OCI-LY3 (cell line): ENCODE measurements at regions not wholly inside any gene's neighbourhood (a gene's known extent, or its start where the extent isn't known, plus 50 kb on each side); places are given as distances from the start of the nearest gene placed in this dataset.

Source experiments
- H2AFZ ChIP-seq: fragments of 200-600, 300-600 bp; shearing (Covaris generic); 2 replicates; pipeline ENCODE4 v1.6.0; 2014; ENCODE audit warnings: antibody characterized with exemption, low read depth, low read length
- H3K27ac ChIP-seq: fragments of 200-600, 300-600 bp; sonication (generic); 2 replicates; pipeline ENCODE4 v1.5.1; 2014; ENCODE audit warnings: mild to moderate bottlenecking, low read length, moderate library complexity, mixed read lengths
- H3K27me3 ChIP-seq: fragments of 200-600, 300-600 bp; sonication (generic); 2 replicates; pipeline ENCODE4 v1.6.1; 2014; ENCODE audit warnings: low read depth, low read length, mixed read lengths
- H3K36me3 ChIP-seq: fragments of 200-600, 300-600 bp; sonication (generic); replicated peaks from 2 replicates; pipeline ENCODE3; 2014; ENCODE audit warnings: low read depth, low read length, mixed read lengths
- H3K4me1 ChIP-seq: fragments of 300-600, 200-600 bp; sonication (generic); 2 replicates; pipeline ENCODE4 v1.6.1; 2014; ENCODE audit warnings: low read length, mixed read lengths
- H3K4me2 ChIP-seq: fragments of 200-600, 300-600 bp; sonication (generic); 2 replicates; pipeline ENCODE4 v1.6.1; 2014; ENCODE audit warnings: low read length, mixed read lengths
- H3K4me3 ChIP-seq: fragments of 300-600, 200-600 bp; sonication (generic); 2 replicates; pipeline ENCODE4 v1.5.1; 2014; ENCODE audit warnings: antibody characterized with exemption, mild to moderate bottlenecking, low read length, moderate library complexity
- H3K79me2 ChIP-seq: fragments of 300-600, 200-600 bp; shearing (Covaris generic); 2 replicates; pipeline ENCODE4 v1.6.1; 2014; ENCODE audit warnings: mild to moderate bottlenecking, low read length, mixed read lengths
- H3K9ac ChIP-seq: fragments of 300-600, 200-600 bp; shearing (Covaris generic); 2 replicates; pipeline ENCODE4 v1.6.0; 2014; ENCODE audit warnings: mild to moderate bottlenecking, low read length, moderate library complexity
- H3K9me3 ChIP-seq: fragments of 200-600, 300-600 bp; shearing (Covaris generic); 2 replicates; pipeline ENCODE4 v1.6.1; 2014; ENCODE audit warnings: low read length, mixed read lengths; ENCODE audit not compliant: insufficient read depth
- H4K20me1 ChIP-seq: fragments of 200-600, 300-600 bp; sonication (generic); 2 replicates; pipeline ENCODE4 v1.6.1; 2016; ENCODE audit warnings: low read length, mixed read lengths; ENCODE audit not compliant: insufficient read depth
- CTCF ChIP-seq: fragments of 200-600, 300-600 bp; sonication (generic); IDR thresholded peaks from 2 replicates; pipeline ENCODE4 v1.5.1; 2014; ENCODE audit warnings: antibody characterized with exemption, low read length, low read depth
- EZH2phosphoT487 ChIP-seq: fragments of 200-600 bp; shearing (Covaris generic); IDR thresholded peaks from 2 replicates; pipeline ENCODE4 v1.6.1; 2018; ENCODE audit warnings: antibody characterized with exemption, mixed run types, low read depth

- Histone ChIP-seq H3K9me3 (no peaks in the 10 kb centered on the region), H3K4me2 (no peak overlapping the region)
Observed at GRCh38 chr6:144768551-144769075, 483.5 kb downstream of the UTRN start.

GRCh38 chr6:144769142-144769541, 484.0 kb downstream of the UTRN start:
- no peak overlapping the region for H2AFZ ChIP-seq
- no peaks in the 10 kb centered on the region for H3K79me2 ChIP-seq
- H3K4me1 ChIP-seq = no peaks in the 10 kb centered on the region
- no peaks in the 10 kb centered on the region for H3K36me3 ChIP-seq
- H3K27ac ChIP-seq = no peak overlapping the region
- H3K9me3 ChIP-seq = no peaks in the 10 kb centered on the region
- H4K20me1 ChIP-seq = no peaks in the 10 kb centered on the region
- TF ChIP-seq EZH2phosphoT487 (no peak), CTCF (no peak)
- H3K4me2 ChIP-seq = no peak overlapping the region
- H3K9ac ChIP-seq = no peak overlapping the region
- H3K4me3 ChIP-seq = no peak overlapping the region
- H3K27me3 ChIP-seq = no peaks in the 10 kb centered on the region

More at GRCh38 chr6:144768551-144769075, 483.5 kb downstream of the UTRN start:
- Histone ChIP-seq H3K9ac (no peak overlapping the region), H3K36me3 (no peaks in the 10 kb centered on the region), H2AFZ (no peak overlapping the region), H3K4me1 (no peaks in the 10 kb centered on the region), H3K27ac (no peak overlapping the region), H3K27me3 (no peaks in the 10 kb centered on the region), H3K79me2 (no peaks in the 10 kb centered on the region), H4K20me1 (no peaks in the 10 kb centered on the region), H3K4me3 (no peak overlapping the region)
- no peak for TF ChIP-seq EZH2phosphoT487
- TF ChIP-seq CTCF = no peak

- Histone ChIP-seq H3K4me2 (no peak overlapping the region), H3K4me1 (no peaks in the 10 kb centered on the region), H3K9me3 (no peaks in the 10 kb centered on the region), H3K27ac (no peak overlapping the region), H2AFZ (no peak overlapping the region), H3K27me3 (no peaks in the 10 kb centered on the region), H3K9ac (no peak overlapping the region), H3K4me3 (no peak overlapping the region), H3K36me3 (no peaks in the 10 kb centered on the region), H4K20me1 (no peaks in the 10 kb centered on the region), H3K79me2 (no peaks in the 10 kb centered on the region)
- TF ChIP-seq CTCF (no peak), EZH2phosphoT487 (no peak)
Observed at GRCh38 chr6:144776031-144776819, 491.1 kb downstream of the UTRN start.

- Histone ChIP-seq H3K9me3 (no peaks in the 10 kb centered on the region), H3K27ac (no peak overlapping the region), H3K36me3 (no peaks in the 10 kb centered on the region), H3K4me1 (no peaks in the 10 kb centered on the region), H2AFZ (no peak overlapping the region), H3K4me3 (no peak overlapping the region), H3K27me3 (no peaks in the 10 kb centered on the region), H3K79me2 (no peaks in the 10 kb centered on the region), H3K4me2 (no peak overlapping the region), H3K9ac (no peak overlapping the region), H4K20me1 (no peaks in the 10 kb centered on the region)
- TF ChIP-seq EZH2phosphoT487 (no peak), CTCF (no peak)
Observed at GRCh38 chr6:144777249-144777648, 492.1 kb downstream of the UTRN start.
